Activated CD4-positive, alpha-beta T cell treated with anti-CD3 and anti-CD28 coated beads for 36 hours (primary cell): ENCODE measurements at regions not wholly inside any gene's neighbourhood (a gene's known extent, or its start where the extent isn't known, plus 50 kb on each side); places are given as distances from the start of the nearest gene placed in this dataset.
A peak's percentile ranks its signal among the peaks of the same experiment; 100 is the strongest.

ENCODE experiments used
- ATAC-seq: fragments of 200-7000 bp; cut with Tn5 transposase; one replicate; pipeline ENCODE4 v1.10.0; 2021; ENCODE audit warnings: mild to moderate bottlenecking, moderate library complexity
- CTCF ChIA-PET: fragments of 350-600 bp; sonication (Branson Sonifier 250); formaldehyde crosslinking; loops from one replicate; lab custom pipeline; 2021; ENCODE audit warnings: antibody characterized with exemption; lab: Charles Lee
- POLR2A ChIA-PET: fragments of 350-600 bp; sonication (Branson Sonifier 250); formaldehyde crosslinking; loops from one replicate; lab custom pipeline; 2021; ENCODE audit warnings: antibody characterized with exemption, inconsistent platforms; lab: Charles Lee
- DNase-seq: peaks from one replicate; pipeline ENCODE4 v3.0.0-alpha.2; 2020
- H3K27ac Mint-ChIP-seq: one replicate; pipeline ENCODE4 v1.8.0; 2021; ENCODE audit warnings: mixed read lengths
- H3K27me3 Mint-ChIP-seq: one replicate; pipeline ENCODE4 v1.8.0; 2021; ENCODE audit warnings: mixed read lengths
- H3K36me3 Mint-ChIP-seq: one replicate; pipeline ENCODE4 v1.8.0; 2021; ENCODE audit warnings: low read depth, mixed read lengths
- H3K4me1 Mint-ChIP-seq: one replicate; pipeline ENCODE4 v1.8.0; 2021; ENCODE audit warnings: mixed read lengths
- H3K4me3 Mint-ChIP-seq: one replicate; pipeline ENCODE4 v1.8.0; 2021; ENCODE audit warnings: mild to moderate bottlenecking, moderate library complexity, mixed read lengths
- H3K9me3 Mint-ChIP-seq: one replicate; pipeline ENCODE4 v1.8.0; 2021; ENCODE audit warnings: low read depth, mixed read lengths
- intact Hi-C, 2 experiments: fragments of 100-400 bp; cut with DNase I in 1 of 2; cut with micrococcal nuclease in 1 of 2; formaldehyde crosslinking; loops; one replicate each; pipeline versions ENCODE4 v1.14.2 to v1.15.1; 2022 to 2024; cut with DNase I, micrococcal nuclease

GRCh38 chr12:67572492-67572891 lies 76.1 kb upstream of the DYRK2 start:
- Mint-ChIP-seq H3K4me3 (no peak overlapping the region), H3K9me3 (peaks cover 10% of the 10 kb centered on the region), H3K27ac (no peak overlapping the region), H3K4me1 (peaks cover 7% of the 10 kb centered on the region), H3K36me3 (no peaks in the 10 kb centered on the region), H3K27me3 (peaks cover 5% of the 10 kb centered on the region)
- ChIA-PET CTCF (no interaction called here), POLR2A (no interaction called here)
- intact Hi-C loops = no loop called here
- no peak for DNase-seq
- no peak for ATAC-seq

GRCh38 chr12:67573566-67573965 lies 75.0 kb upstream of the DYRK2 start:
- peaks cover 5% of the 10 kb centered on the region for H3K27me3 Mint-ChIP-seq
- H3K36me3 Mint-ChIP-seq = no peaks in the 10 kb centered on the region
- peaks cover 16% of the 10 kb centered on the region for H3K4me1 Mint-ChIP-seq
- intact Hi-C loops = no loop called here
- no peak overlapping the region for H3K4me3 Mint-ChIP-seq
- no peak overlapping the region for H3K27ac Mint-ChIP-seq
- POLR2A ChIA-PET = no interaction called here
- no peak for DNase-seq
- no peak for ATAC-seq
- CTCF ChIA-PET = no interaction called here
- H3K9me3 Mint-ChIP-seq = peaks cover 17% of the 10 kb centered on the region

- Mint-ChIP-seq H3K9me3 (peaks cover 13% of the 10 kb centered on the region), H3K27me3 (peaks cover 10% of the 10 kb centered on the region), H3K27ac (no peak overlapping the region), H3K4me3 (no peak overlapping the region), H3K36me3 (no peaks in the 10 kb centered on the region), H3K4me1 (peaks cover 42% of the 10 kb centered on the region)
- ChIA-PET CTCF (no interaction called here), POLR2A (no interaction called here)
- intact Hi-C loops = no loop called here
- DNase-seq (peak; percentile 19), ATAC-seq (peak; percentile 70)
Observed at GRCh38 chr12:67578976-67579661, 69.4 kb upstream of the DYRK2 start.

- DNase-seq (no peak), ATAC-seq (peak; percentile 42)
- Mint-ChIP-seq H3K27ac (no peak overlapping the region), H3K36me3 (no peaks in the 10 kb centered on the region), H3K27me3 (peaks cover 10% of the 10 kb centered on the region), H3K9me3 (peaks cover 13% of the 10 kb centered on the region), H3K4me1 (peaks cover 43% of the 10 kb centered on the region), H3K4me3 (no peak overlapping the region)
- intact Hi-C loops = no loop called here
- ChIA-PET CTCF (no interaction called here), POLR2A (no interaction called here)
Observed at GRCh38 chr12:67579662-67580003, 68.9 kb upstream of the DYRK2 start.

- Mint-ChIP-seq H3K4me3 (no peak overlapping the region), H3K27me3 (peaks cover 5% of the 10 kb centered on the region), H3K27ac (no peak overlapping the region), H3K36me3 (no peaks in the 10 kb centered on the region), H3K4me1 (peaks cover 44% of the 10 kb centered on the region), H3K9me3 (peaks cover 7% of the 10 kb centered on the region)
- CTCF ChIA-PET = no interaction called here
- intact Hi-C loops = no loop called here
- POLR2A ChIA-PET = no interaction called here
- no peak for ATAC-seq
- DNase-seq = no peak
Observed at GRCh38 chr12:67582238-67582834, 66.2 kb upstream of the DYRK2 start.

- CTCF ChIA-PET = no interaction called here
- ATAC-seq (no peak), DNase-seq (no peak)
- Mint-ChIP-seq H3K4me3 (no peak overlapping the region), H3K9me3 (peaks cover 3% of the 10 kb centered on the region), H3K27me3 (peaks cover 5% of the 10 kb centered on the region), H3K4me1 (peaks cover 39% of the 10 kb centered on the region), H3K27ac (no peak overlapping the region), H3K36me3 (no peaks in the 10 kb centered on the region)
- intact Hi-C loops = no loop called here
- POLR2A ChIA-PET = no interaction called here
Observed at GRCh38 chr12:67582844-67583243, 65.7 kb upstream of the DYRK2 start.

GRCh38 chr12:67586951-67587350 lies 61.6 kb upstream of the DYRK2 start:
- ATAC-seq (no peak), DNase-seq (no peak)
- CTCF ChIA-PET = no interaction called here
- Mint-ChIP-seq H3K9me3 (no peaks in the 10 kb centered on the region), H3K4me1 (peaks cover 29% of the 10 kb centered on the region), H3K27me3 (peaks cover 3% of the 10 kb centered on the region), H3K27ac (no peak overlapping the region), H3K4me3 (no peak overlapping the region), H3K36me3 (no peaks in the 10 kb centered on the region)
- intact Hi-C loops = no loop called here
- POLR2A ChIA-PET = no interaction called here

GRCh38 chr12:67589078-67589477 lies 59.5 kb upstream of the DYRK2 start:
- POLR2A ChIA-PET = no interaction called here
- H3K4me3 Mint-ChIP-seq = no peak overlapping the region
- peaks cover 50% of the 10 kb centered on the region for H3K4me1 Mint-ChIP-seq
- CTCF ChIA-PET = interaction anchor here (0.7 kb wide), 1 partner anchor 87 kb away, joined by 3 read pairs; no protein-coding TSS in a partner anchor
- no peak overlapping the region for H3K27ac Mint-ChIP-seq
- H3K9me3 Mint-ChIP-seq = no peaks in the 10 kb centered on the region
- intact Hi-C loops = no loop called here
- no peak for DNase-seq
- no peaks in the 10 kb centered on the region for H3K36me3 Mint-ChIP-seq
- no peaks in the 10 kb centered on the region for H3K27me3 Mint-ChIP-seq
- ATAC-seq = no peak

GRCh38 chr12:67590149-67590790 lies 58.3 kb upstream of the DYRK2 start:
- Mint-ChIP-seq H3K36me3 (no peaks in the 10 kb centered on the region), H3K27me3 (no peaks in the 10 kb centered on the region), H3K4me3 (no peak overlapping the region), H3K27ac (no peak overlapping the region), H3K4me1 (peaks cover 47% of the 10 kb centered on the region), H3K9me3 (no peaks in the 10 kb centered on the region)
- ChIA-PET POLR2A (no interaction called here), CTCF (interaction anchor here (0.8 to 2.0 kb wide), 5 partner anchors 9 to 234 kb away, joined by 3 to 7 read pairs (median 4); partner anchors contain the start of gene DYRK2)
- intact Hi-C loops = loop anchor here (5.0 kb wide), 3 partner anchors 42 to 107 kb away; partner anchors contain the start of gene DYRK2 (in 1 of the 2)
- peak; percentile 69 for ATAC-seq
- DNase-seq = peak; percentile 48

GRCh38 chr12:67592228-67593011 lies 56.1 kb upstream of the DYRK2 start:
- H3K36me3 Mint-ChIP-seq = no peaks in the 10 kb centered on the region
- ChIA-PET CTCF (interaction anchor here (1.2 to 1.6 kb wide), 2 partner anchors 27 to 39 kb away, joined by 3 to 7 read pairs; no protein-coding TSS in a partner anchor), POLR2A (no interaction called here)
- no peaks in the 10 kb centered on the region for H3K27me3 Mint-ChIP-seq
- peaks cover 47% of the 10 kb centered on the region for H3K4me1 Mint-ChIP-seq
- no peak overlapping the region for H3K4me3 Mint-ChIP-seq
- DNase-seq (peak; percentile 7), ATAC-seq (peak; percentile 64)
- intact Hi-C loops = loop anchor here (2.0 to 5.0 kb wide), 4 partner anchors 40 to 106 kb away; partner anchors contain the start of gene DYRK2 (in 1 of the 2)
- H3K27ac Mint-ChIP-seq = peak overlapping the region; percentile 66
- H3K9me3 Mint-ChIP-seq = peaks cover 2% of the 10 kb centered on the region

- Mint-ChIP-seq H3K4me3 (no peak overlapping the region), H3K36me3 (no peaks in the 10 kb centered on the region), H3K27me3 (no peaks in the 10 kb centered on the region), H3K4me1 (peaks cover 47% of the 10 kb centered on the region), H3K9me3 (peaks cover 5% of the 10 kb centered on the region), H3K27ac (peak overlapping the region; percentile 63)
- peak; percentile 24 for ATAC-seq
- ChIA-PET CTCF (interaction anchor here (1.2 kb wide), 2 partner anchors 15 to 27 kb away, joined by 3 read pairs; no protein-coding TSS in a partner anchor), POLR2A (no interaction called here)
- no peak for DNase-seq
- intact Hi-C loops = loop anchor here (2.0 to 5.0 kb wide), 4 partner anchors 39 to 106 kb away; partner anchors contain the start of gene DYRK2 (in 1 of the 2)
Observed at GRCh38 chr12:67593041-67593440, 55.5 kb upstream of the DYRK2 start.
